D341Med (cell line): ENCODE measurements at regions not wholly inside any gene's neighbourhood (a gene's known extent, or its start where the extent isn't known, plus 50 kb on each side); places are given as distances from the start of the nearest gene placed in this dataset.

Source experiments
- DNase-seq: peaks from one replicate; pipeline ENCODE4 v3.0.0; 2012; ENCODE audit warnings: low spot score

DNA sequence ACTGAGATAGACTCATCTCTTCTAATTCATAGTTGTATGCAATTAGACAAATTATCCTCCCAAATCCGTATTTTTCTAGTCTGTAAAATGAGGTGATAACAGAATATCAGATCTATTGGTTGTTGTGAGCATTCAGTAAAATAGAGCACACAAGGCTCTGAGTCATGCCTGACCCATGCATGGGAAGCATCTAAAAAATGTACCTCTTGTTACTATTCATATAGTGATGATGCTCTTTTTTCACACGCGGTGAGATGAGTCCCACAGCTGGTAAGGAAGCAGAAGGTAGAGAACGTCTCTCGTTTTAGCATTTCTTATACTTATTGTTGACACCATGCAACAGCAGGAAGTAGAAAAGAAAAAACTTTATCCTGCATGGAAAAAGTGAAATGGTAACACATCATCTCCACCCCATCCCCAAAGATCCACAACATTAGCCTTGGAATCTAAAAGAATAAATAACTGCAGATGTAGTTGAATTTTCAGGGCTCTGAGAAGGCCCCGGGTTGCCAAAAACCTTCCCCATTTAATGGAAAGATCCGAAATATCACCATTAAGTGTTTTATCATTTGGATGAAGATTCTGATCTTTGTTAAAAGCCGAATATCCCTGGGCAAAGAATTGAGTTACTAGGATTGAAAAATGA lies 215.6 kb downstream of the TMEM114 start:
- DNase-seq = no peak

DNA sequence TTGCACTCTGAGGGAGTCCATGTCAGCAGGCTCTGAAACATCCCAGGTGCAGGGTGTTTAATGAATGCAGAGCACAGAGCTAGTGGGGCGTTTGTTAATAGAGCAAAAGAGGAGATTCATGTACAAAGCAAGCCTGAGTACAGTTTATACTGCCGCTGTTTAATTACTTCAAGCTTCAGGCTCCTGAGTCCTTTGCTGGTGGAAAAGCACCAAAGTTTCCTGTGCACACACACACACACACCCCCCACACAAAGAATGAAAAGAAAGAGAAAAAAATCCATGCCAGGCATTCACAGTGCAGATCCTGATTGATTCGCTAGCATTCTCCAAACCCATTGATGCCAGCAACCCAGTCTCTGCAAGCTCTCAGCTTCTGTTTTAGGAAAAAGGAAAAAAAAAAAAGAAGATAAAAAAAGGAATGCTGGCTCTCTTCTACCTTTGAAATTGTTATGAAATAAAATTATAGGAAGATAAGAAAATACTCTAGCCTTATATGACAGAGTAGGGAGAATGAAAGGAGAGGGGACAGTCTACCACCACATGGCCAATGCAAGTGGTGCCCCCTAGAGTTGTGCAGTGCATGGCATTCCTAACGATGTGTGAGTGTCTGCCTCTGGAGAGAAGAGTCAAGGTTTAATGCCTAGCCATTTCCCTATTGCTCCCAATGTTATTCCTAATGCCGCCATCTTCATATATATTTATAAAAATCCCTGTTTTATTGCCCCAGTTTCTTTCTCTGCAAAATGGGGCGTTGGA lies 216.5 kb downstream of the TMEM114 start:
- no peak for DNase-seq

DNA sequence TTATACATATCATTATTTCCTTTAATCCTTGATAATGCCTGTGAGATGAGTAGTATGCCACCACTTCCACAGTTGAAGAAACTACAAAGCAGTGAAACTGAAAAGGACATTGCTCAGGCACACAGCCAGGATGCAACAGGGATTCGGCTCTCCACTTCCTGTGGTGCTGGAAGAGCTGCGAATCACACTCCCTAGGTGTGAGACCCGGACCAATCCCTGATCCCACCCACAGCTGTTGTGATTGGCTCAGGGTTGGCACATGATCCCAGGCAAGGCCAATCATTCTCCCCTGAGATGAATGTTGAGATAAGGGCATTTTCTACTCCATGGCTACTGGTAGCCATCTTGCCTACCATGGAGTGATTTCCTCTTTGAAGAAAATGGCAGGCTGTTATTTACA lies 218.2 kb downstream of the TMEM114 start:
- DNase-seq = no peak

DNA sequence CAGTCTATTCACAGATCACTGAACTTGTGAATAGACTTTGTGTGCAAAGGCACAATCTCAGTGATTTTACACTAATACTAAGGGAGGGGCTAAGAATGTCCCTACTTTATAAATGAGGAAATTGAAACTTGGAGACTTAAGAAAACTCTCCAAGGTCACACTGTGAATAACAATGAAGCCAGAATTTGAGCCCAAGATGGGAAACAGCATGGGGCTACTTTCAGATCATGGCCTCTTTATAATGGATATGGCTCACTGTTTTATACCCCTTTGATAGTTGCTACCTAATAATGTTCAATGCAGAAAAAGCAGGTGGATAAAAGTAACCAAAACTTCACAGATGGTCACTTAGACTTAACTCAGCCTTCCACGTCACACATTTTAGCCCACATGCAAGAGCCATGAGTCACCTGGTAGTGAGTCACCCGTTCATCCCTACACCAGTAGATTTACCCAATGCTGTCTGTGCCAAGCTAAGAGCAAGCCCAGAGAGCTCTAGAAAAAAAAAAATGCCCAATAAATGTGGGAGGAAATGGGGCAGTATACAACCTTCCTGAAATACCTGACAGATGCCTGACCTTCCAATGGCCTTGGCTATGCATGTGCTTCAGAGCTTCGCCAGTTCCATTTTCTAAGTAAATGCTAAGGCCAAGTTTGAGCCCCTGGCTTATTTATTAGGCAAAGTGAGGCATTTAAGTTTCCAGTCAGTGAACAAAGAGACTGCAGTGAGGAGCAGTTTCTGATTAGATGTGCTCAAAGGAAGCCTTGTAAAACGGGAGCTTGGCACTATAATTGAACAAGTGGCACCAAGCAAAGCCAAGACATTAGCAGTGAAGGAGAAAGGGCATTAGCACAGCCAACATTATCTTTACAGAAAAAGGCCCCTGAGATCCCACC lies 219.7 kb downstream of the TMEM114 start:
- DNase-seq = no peak

DNA sequence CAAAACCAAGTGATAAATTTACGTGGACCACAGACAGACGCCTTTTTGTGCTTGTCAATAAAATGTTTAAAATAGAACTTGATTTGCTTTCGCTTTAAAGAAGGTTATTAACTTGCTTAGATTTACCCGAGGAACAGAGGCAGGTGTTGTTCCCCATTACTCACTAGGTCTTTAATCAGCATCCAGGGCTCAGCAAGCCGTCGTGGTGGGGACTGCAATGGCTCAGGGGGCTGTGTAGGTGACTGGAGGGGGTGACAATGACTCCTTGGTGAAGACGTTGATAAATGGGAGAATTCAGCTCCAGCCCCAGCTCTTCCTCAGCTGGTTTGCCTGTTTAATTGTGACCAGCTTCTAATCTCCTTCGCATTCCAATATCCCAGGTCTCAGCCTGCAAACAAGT lies 231.4 kb downstream of the TMEM114 start:
- no peak for DNase-seq

DNA sequence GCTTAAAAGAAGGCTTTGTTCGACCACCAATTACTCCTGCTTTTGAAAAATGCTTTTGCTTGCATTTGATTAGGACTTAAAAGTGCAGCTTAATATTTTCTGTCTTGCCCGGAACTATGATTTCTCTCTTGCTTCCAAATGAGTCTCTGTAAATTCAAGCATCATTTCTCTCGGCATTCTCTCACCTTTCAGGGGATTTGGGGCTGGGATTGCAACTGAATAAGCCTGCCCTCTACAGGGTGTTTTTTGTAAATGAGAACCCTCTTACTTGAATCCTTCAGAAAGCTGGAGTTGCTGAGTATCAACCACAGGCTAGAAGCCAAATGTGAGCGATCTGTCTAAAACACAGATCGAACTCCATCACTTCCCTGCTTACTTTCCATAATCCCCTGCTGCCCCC lies 234.6 kb downstream of the TMEM114 start:
- DNase-seq = peak; percentile 38

DNA sequence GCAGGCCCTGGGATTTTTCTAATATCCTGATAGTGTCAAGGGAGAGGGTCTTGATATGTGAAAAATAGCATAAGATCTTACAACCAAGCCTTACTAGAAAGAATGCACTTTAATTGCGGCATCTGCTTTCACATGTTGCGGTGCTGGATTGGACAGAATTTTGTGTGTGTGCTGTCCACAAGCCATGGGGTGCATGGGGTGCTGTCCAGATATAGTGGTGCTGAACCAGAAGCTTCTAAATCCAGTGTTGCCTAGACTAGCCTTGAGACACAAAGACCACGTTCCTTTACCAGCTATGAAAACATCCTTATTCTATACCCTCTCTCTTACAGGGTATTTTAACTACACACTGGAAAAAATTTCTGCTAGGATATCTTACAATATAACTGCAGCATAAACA lies 244.0 kb downstream of the TMEM114 start:
- no peak for DNase-seq

DNA sequence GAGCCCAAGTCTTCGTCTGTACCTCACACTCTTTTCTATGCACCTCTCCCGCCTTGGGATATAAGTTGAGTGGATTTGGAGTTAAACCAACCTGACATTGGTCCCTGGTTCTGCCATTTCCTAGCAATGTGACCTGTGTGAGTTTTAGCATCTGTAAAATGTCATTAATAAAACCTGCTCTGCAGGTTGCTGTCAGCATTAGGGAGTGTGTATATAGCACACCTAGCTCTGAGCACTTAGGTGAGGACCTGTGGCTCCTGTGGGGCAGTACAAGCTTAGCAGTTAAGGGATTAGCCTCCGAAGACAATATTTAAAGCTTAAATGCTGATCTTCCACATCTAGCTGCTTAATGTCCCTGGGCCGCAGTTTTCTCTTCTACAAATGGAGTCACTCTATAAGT lies 248.0 kb downstream of the TMEM114 start:
- no peak for DNase-seq

DNA sequence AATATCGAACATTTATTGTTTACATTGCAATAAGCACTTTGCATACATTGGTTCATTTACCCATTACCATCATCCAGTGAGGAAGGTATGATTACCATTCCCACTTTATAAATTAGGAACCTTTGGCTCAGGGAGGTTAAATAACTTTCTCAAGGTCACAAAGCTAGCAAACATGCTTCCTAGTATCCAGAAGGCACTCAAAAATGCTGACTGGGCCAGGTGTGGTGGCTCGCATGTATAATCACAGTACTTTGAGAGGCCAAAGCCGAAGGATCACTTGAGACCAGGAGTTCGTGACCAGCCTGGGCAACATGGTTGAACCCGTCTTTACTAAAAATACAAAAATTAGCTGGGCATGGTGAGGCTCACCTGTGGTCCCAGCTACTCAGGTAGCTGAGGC lies 259.6 kb downstream of the TMEM114 start:
- DNase-seq = no peak

DNA sequence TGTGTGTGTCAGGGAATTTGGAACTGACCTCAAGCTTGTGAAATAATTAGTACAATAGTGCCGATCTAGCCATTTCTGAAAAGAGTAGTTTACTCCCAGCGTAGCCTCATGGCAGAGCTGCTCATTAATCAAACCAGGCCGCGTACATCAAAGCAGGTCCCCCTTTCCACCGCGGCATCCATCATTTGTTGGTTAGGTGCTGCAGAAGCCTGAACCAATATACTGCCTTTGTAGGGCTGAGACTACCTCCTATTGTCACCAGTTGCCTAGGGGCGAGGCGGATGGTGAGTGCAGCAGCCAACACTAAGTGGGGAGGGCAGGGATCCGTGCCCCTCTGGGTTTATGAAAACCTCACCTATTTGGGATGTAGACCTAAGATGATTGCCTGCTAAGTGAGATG lies 264.1 kb downstream of the TMEM114 start:
- DNase-seq = no peak

DNA sequence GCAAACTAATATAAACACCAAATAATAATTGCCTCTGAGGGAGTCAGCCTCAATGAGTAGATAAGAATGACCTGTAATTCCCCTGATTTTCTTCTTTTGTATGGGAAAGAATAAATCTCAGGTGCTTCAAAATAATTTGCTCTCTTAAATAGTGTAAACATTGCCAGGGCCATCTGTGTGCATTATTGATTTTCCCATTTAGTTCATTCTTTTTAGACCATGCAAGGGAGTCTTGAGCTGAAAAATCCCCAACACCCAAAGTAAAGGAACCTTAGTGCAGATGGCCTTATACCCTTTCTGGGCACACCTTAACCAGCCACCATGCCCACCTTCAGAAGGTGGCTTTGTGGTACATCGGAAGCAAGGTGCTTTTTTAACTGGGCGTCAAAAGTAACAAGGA lies 267.2 kb downstream of the TMEM114 start:
- DNase-seq = no peak

DNA sequence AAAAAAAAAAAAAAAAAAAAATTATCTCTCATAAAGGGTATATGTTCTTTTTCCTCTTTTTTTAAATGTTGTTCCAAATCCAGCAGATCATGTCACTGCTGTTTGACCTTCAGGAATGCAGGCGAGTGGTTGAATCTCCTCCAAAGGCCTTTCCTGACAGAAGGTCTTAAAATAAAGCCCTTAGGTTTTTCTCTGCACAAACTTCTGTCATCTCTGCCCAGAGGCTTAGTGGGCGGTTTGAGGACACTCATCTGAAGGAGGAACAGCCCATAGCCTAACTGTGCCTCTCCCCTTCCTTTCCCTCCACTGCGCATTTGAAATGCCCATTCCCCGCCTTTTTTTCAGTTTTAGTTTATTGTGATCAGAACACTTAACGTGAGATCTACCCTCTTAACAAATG lies 270.2 kb downstream of the TMEM114 start:
- no peak for DNase-seq

DNA sequence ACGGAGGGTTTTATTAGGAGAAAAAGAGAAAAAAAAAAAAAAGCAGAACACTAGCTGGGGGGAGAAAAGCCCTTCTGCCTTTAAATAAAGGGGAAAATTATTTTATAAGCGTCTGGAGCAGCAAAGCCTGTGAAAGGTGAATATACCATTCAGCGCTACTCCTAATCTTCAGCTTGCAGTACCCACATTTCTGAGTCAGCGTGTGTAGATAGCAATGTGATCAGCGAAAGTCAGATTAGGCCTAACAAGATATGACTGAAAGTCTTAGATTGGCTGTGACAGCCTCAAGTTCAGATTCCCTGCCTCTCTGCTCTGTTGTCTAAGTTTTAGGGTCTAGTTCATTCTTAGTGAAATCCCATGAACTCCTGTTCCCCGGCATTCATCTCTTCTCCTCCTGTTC lies 279.5 kb downstream of the TMEM114 start:
- no peak for DNase-seq

DNA sequence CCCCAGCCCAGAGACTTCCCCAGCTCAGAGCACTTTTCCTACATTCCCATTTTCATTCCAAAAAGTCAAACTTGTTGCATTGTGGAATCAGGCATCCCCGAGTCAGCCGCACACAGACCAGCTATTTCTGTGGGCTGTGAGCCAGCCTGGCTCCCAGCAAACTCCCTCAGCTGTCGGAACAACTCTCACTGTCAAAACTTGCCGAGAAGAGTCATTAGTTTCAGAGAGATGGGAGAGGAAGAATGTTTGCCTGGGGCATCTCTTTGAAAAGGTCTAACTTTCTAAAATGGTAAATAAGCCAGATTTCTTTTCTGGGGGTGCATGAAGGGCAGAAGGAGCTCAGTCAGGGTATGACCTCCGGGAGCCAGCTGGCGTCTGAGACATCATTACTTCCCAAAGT lies 280.0 kb downstream of the TMEM114 start:
- DNase-seq = no peak

DNA sequence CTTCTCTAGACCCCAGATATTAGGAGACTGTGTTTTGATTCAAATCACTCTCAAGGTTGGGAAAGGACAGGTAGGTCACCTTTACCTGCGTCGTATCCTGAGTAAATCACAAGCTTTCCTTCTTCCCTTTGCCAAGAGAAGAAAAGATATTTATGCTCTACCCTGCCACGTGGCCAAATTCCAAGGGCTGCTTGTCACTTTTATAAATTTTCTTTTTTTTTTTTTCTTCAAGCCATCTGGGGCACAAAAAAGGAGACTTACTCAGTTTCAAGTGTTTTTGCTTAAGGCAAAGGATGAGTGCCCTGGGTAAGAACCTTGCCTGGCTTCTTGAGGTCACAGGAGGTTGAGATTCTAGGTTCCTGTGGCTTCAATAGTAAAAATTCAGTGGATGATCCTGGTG lies 285.1 kb downstream of the TMEM114 start:
- DNase-seq = no peak

DNA sequence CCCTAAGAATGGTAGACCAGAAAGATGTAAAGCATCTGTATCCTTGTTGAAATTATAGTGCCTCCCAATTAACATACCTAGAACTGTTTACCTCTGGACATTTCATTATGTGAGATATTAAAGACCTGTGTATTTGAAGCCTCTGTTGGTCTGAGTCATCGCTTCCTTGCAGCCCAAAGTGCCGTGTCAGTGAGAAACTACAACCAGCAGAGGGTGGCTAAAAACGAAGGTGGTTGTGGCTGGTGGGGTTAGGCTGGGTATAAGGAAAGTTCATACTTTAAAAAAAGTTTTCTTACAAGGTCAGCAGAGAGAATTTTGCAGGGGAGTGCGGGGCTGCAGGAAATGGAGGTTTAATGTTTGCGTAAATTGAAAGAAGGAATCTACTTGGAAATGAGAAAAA lies 290.7 kb downstream of the TMEM114 start:
- no peak for DNase-seq

DNA sequence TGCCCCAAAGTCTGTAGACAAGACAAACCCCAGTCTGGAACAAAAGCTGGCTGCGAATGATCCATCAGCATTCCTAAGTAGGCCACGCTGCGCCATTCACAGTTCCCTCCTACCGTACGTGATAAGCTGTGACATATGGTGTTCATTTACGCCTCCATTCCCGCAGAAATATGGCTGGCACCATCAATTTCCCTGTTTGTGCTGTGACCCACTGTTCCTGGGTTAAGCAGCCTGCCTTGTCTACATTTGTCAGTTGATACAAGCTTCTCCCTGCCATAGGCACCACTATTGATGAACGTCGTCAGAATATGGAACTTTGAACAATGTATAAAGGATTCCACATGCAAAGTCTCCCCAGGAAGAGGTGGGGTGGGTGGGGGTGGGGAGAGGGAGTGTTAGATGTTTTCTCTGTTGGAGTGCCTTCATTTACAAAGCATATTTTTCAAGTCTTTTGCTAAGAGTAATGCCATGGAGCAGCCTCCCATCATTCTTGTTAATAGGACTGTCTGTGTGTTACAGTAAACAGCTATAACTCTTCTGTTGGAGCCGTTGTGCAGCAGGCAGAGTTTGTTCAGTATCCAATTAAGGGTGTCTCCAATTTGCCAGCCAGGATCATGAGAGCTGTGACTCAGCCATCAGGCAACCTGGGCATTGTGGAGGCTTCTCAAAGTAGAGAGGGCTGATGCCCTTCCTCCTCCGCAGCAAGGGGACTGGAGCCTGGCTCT lies 294.6 kb downstream of the TMEM114 start:
- no peak for DNase-seq

DNA sequence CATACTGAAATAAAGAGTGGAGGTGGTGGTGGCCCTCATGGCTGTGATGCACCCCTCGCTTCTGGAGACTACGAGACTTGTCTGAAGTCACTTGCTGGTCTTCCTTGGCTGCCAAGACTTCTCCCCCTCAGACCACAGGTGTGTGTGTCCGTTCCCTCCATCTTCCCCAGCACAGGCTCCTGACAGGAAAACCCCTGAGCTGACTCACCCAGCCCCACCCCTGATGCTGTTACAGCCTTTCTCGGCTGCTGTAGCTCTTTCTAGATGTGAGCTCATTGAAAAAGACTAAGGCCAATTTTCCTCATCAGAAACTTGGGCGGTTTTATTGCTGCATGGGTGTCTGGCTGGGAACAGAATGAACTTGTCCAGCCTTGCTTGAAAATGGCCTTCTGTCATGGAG lies 296.9 kb downstream of the TMEM114 start:
- no peak for DNase-seq

DNA sequence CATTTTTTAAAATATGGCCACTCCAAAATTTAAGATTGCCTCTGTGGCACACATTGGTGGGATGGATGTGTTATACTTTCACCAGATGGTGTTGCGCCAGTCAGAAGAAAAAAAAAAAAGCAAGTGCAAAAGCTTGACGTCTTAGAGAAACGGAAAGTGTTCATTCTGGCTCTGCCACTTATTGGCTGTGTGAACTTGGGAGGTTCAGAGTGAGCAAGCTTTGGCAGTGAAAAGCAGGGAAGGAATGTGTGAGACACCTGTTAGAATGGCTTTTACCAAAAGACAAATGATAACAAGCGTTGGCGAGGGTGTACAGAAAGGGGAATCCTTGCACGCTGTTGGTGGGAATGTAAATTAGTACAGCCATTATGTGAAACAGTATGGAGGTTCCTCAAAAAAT lies 298.0 kb downstream of the TMEM114 start:
- DNase-seq = no peak

DNA sequence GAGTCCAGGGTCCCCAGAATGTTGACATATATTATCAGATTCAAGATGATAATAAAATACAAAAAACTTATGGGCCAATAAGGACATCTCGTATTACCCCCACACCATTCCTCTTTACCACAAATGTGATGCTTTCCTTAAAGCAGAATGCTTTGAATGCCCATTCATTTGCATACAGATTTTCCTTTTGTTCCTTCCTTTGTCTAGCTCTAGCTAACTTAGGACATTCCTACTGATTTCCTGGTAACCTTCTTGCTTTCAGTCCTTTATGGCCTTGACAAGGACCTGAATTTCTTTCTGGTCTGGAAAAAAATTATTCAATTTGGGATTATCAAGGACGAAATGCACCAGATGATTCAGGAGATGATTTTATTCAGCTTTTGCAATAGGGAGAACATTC lies 304.0 kb downstream of the TMEM114 start:
- DNase-seq = no peak

DNA sequence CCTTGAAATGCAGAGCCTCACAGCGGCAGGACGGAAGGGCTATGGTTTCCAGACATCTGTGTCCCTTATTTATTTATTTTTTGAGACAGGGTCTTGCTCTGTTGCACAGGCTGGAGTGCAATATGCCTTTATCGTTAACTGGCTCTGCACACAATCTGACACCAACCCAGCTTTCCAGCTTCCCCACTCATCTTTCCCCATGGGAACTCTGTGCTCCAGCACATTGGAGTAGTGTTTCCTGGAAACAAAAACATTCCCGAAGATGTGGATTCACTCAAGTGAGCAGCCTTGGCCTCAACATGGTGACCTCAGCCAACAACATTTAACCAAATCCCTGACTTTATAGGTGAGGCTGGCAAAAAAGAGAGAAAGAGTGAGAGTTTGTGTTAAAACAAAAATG lies 307.1 kb downstream of the TMEM114 start:
- DNase-seq = no peak

DNA sequence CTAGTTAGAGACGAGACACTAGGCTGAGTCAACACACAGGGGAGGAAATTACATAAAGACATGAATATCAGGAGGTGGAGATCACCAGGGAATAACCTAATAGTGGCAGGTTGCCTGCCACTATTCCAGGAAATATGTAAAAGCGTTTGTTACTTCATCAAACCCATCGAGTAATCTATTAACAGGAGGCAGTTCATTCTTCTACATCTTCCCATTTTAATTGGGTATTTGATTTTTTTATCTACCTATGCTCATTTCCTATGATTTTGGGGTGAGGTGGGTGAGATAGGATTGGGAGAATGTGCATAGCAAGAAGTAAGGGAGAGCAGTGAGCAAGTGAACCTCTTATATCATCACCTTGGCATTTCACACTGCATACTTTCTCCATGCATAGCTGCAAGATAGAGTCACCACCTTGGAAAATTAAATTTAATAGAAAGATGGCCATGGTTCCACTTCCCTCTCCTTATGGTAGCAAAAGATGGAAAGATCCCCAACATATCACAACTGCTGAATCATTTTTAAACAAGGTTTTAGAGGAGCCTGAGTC lies 312.2 kb downstream of the TMEM114 start:
- DNase-seq = no peak
